SK-N-SH (cell line): ENCODE measurements at regions not wholly inside any gene's neighbourhood (a gene's known extent, or its start where the extent isn't known, plus 50 kb on each side); places are given as distances from the start of the nearest gene placed in this dataset.

ENCODE experiments used
- CTCF ChIA-PET: fragments of 300-600, 350-600 bp; formaldehyde crosslinking; extraction: SDS; loops from one replicate; lab custom pipeline; 2021; lab: Yijun Ruan, JAX
- POLR2A ChIA-PET: fragments of 350-600 bp; sonication (Branson Sonifier 250); formaldehyde crosslinking; extraction: SDS; loops from one replicate; lab custom pipeline; 2020; ENCODE audit warnings: antibody characterized with exemption, inconsistent platforms; lab: Yijun Ruan, JAX
- DNase-seq: peaks from one replicate; pipeline ENCODE4 v3.0.0; 2012
- H2AFZ ChIP-seq: fragments of 200-600 bp; sonication (generic); 2 replicates; pipeline ENCODE4 v1.8.1; 2016; ENCODE audit warnings: antibody characterized with exemption, mild to moderate bottlenecking, low read depth
- H3F3A ChIP-seq: fragments of 200-600 bp; sonication (generic); replicated peaks from 2 replicates; pipeline ENCODE3; 2016; ENCODE audit warnings: antibody characterized with exemption, mild to moderate bottlenecking; ENCODE audit not compliant: insufficient read depth
- H3K27ac ChIP-seq, 2 experiments: fragments of 200-500 bp in 1 of 2; fragments of 200-600 bp in 1 of 2; sonication (Bioruptor generic) in 1 of 2; sonication (generic), shearing (Covaris generic) in 1 of 2; 2 replicates each; pipeline versions ENCODE4 v1.5.1 to v1.6.1; 2014 to 2016; ENCODE audit warnings: low read depth in 2 of 2, inconsistent platforms in 1 of 2, low read length in 1 of 2, mild to moderate bottlenecking in 1 of 2, mixed read lengths in 1 of 2
- H3K27me3 ChIP-seq: fragments of 200-600 bp; sonication (generic), shearing (Covaris generic); 2 replicates; pipeline ENCODE4 v1.6.1; 2016; ENCODE audit warnings: mixed run types; ENCODE audit not compliant: insufficient read depth
- H3K36me3 ChIP-seq, 2 experiments: fragments of 200-500 bp in 1 of 2; fragments of 200-600 bp in 1 of 2; sonication (Bioruptor generic) in 1 of 2; sonication (generic) in 1 of 2; replicated peaks in 1 of 2; 2 replicates each; pipeline versions ENCODE3 to v1.5.1; 2014 to 2016; ENCODE audit warnings: low read length in 1 of 2, mild to moderate bottlenecking in 1 of 2; ENCODE audit not compliant: insufficient read depth in 2 of 2, control insufficient read depth in 1 of 2
- H3K4me1 ChIP-seq, 2 experiments: fragments of 200-500 bp in 1 of 2; fragments of 200-600 bp in 1 of 2; sonication (Bioruptor generic) in 1 of 2; sonication (generic), shearing (Covaris generic) in 1 of 2; 2 replicates each; pipeline versions ENCODE4 v1.5.1 to v1.6.1; 2014 to 2016; ENCODE audit warnings: low read depth in 1 of 2, low read length in 1 of 2, mixed run types in 1 of 2; ENCODE audit not compliant: insufficient read depth in 2 of 2, control insufficient read depth in 1 of 2
- H3K4me2 ChIP-seq: fragments of 200-600 bp; sonication (generic), shearing (Covaris generic); 2 replicates; pipeline ENCODE4 v1.6.1; 2017; ENCODE audit warnings: mixed run types
- H3K4me3 ChIP-seq, 2 experiments: fragments of 200-500 bp in 1 of 2; fragments of 200-600 bp in 1 of 2; sonication (Bioruptor generic) in 1 of 2; sonication (generic), shearing (Covaris generic) in 1 of 2; 2 replicates each; pipeline versions ENCODE4 v1.5.1 to v1.8.1; 2014 to 2016; ENCODE audit warnings: low read depth in 2 of 2, inconsistent platforms in 1 of 2, low read length in 1 of 2, mild to moderate bottlenecking in 1 of 2, mixed read lengths in 1 of 2, moderate library complexity in 1 of 2
- H3K79me2 ChIP-seq: fragments of 200-600 bp; sonication (generic); 2 replicates; pipeline ENCODE4 v1.8.1; 2017; ENCODE audit warnings: mild to moderate bottlenecking; ENCODE audit not compliant: insufficient read depth
- H3K9ac ChIP-seq: fragments of 200-600 bp; sonication (generic); 2 replicates; pipeline ENCODE4 v1.6.1; 2017; ENCODE audit warnings: mixed run types
- H3K9me2 ChIP-seq: fragments of 200-600 bp; sonication (generic); 2 replicates; pipeline ENCODE4 v1.6.1; 2017; ENCODE audit warnings: mixed run types
- H3K9me3 ChIP-seq: fragments of 200-600 bp; sonication (generic); 2 replicates; pipeline ENCODE4 v1.6.1; 2017; ENCODE audit warnings: mixed run types, mild to moderate bottlenecking, moderate library complexity
- H4K20me1 ChIP-seq: fragments of 200-600 bp; sonication (generic); 2 replicates; pipeline ENCODE4 v1.6.1; 2017; ENCODE audit warnings: mild to moderate bottlenecking, mixed run types; ENCODE audit not compliant: insufficient read depth
- CHD2 ChIP-seq: fragments of 150-350 bp; IDR thresholded peaks from 2 replicates; pipeline ENCODE4 v1.6.1; 2018; ENCODE audit warnings: low read length; ENCODE audit not compliant: partially characterized antibody
- ELF1 ChIP-seq: IDR thresholded peaks from 2 replicates; pipeline ENCODE4 v1.4.0; 2012
- EP300 ChIP-seq, 2 experiments: IDR thresholded peaks; 2 replicates each; pipeline versions ENCODE4 v1.4.0 to v1.6.1; 2012; ENCODE audit warnings: borderline replicate concordance in 1 of 2, low read depth in 1 of 2, low read length in 1 of 2
- EZH2phosphoT487 ChIP-seq: fragments of 200-600 bp; sonication (generic); IDR thresholded peaks from 2 replicates; pipeline ENCODE4 v1.6.1; 2017; ENCODE audit warnings: low read depth, mixed run types, mild to moderate bottlenecking, antibody characterized with exemption, moderate library complexity, borderline replicate concordance
- FOSL2 ChIP-seq: IDR thresholded peaks from 2 replicates; pipeline ENCODE4 v1.4.0; 2012; ENCODE audit warnings: low read depth, mild to moderate bottlenecking, moderate library complexity, borderline replicate concordance
- FOXM1 ChIP-seq: IDR thresholded peaks from 2 replicates; pipeline ENCODE4 v1.4.0; 2012; ENCODE audit warnings: low read depth, mild to moderate bottlenecking
- GABPA ChIP-seq: IDR thresholded peaks from 2 replicates; pipeline ENCODE4 v1.4.0; 2012; ENCODE audit warnings: low read depth, mild to moderate bottlenecking
- GATA2 ChIP-seq: sonication (generic); formaldehyde crosslinking; IDR thresholded peaks from 2 replicates; pipeline ENCODE4 v1.5.0; 2020; ENCODE audit warnings: mild to moderate bottlenecking, missing genetic modification reagents
- JUND ChIP-seq: IDR thresholded peaks from 2 replicates; pipeline ENCODE4 v1.4.0; 2012
- MEF2A ChIP-seq: IDR thresholded peaks from 2 replicates; pipeline ENCODE4 v1.4.0; 2012; ENCODE audit warnings: low read depth, borderline replicate concordance
- MXI1 ChIP-seq: IDR thresholded peaks from 2 replicates; pipeline ENCODE4 v1.6.1; 2012; ENCODE audit warnings: mild to moderate bottlenecking, low read depth, low read length, improper control_type of control experiment
- NFIC ChIP-seq: IDR thresholded peaks from 2 replicates; pipeline ENCODE4 v1.4.0; 2012; ENCODE audit warnings: borderline replicate concordance
- POLR2AphosphoS5 ChIP-seq: IDR thresholded peaks from 2 replicates; pipeline ENCODE4 v1.6.1; 2012; ENCODE audit warnings: low read depth, low read length
- RAD21 ChIP-seq: IDR thresholded peaks from 2 replicates; pipeline ENCODE4 v1.6.1; 2012; ENCODE audit warnings: mild to moderate bottlenecking, low read length
- RCOR1 ChIP-seq: fragments of 150-350 bp; IDR thresholded peaks from 2 replicates; pipeline ENCODE4 v1.6.1; 2017; ENCODE audit warnings: antibody characterized with exemption, low read length
- RXRA ChIP-seq: IDR thresholded peaks from 2 replicates; pipeline ENCODE4 v1.4.0; 2012; ENCODE audit warnings: low read depth, mild to moderate bottlenecking, borderline replicate concordance
- TEAD4 ChIP-seq: IDR thresholded peaks from 2 replicates; pipeline ENCODE4 v1.4.0; 2012; ENCODE audit warnings: mild to moderate bottlenecking, borderline replicate concordance; ENCODE audit not compliant: insufficient read depth
- YY1 ChIP-seq: IDR thresholded peaks from 2 replicates; pipeline ENCODE4 v1.4.0; 2012; ENCODE audit warnings: low read depth, mild to moderate bottlenecking
- WGBS: methylation state at CpG from one replicate; pipeline ENCODE4 v1.1.6; 2017; ENCODE audit warnings: low lambda C conversion rate; 5-methylcytosine and 5-hydroxymethylcytosine counted together
- TF ChIP-seq, protein P1 (sequence below): IDR thresholded peaks from 2 replicates; pipeline ENCODE4 v1.4.0; 2012; ENCODE audit warnings: low read depth, borderline replicate concordance
- TF ChIP-seq, protein P2 (sequence below): IDR thresholded peaks from 2 replicates; pipeline ENCODE4; 2012
- TF ChIP-seq, protein P3 (sequence below): fragments of 150-350 bp; IDR thresholded peaks from 2 replicates; pipeline ENCODE4 v1.6.1; 2016; ENCODE audit warnings: mild to moderate bottlenecking, low read depth, low read length
- TF ChIP-seq, protein P4 (sequence below): fragments of 150-350 bp; IDR thresholded peaks from 2 replicates; pipeline ENCODE4 v1.6.1; 2017; ENCODE audit warnings: antibody characterized with exemption, low read length, low read depth, borderline replicate concordance

DNA sequence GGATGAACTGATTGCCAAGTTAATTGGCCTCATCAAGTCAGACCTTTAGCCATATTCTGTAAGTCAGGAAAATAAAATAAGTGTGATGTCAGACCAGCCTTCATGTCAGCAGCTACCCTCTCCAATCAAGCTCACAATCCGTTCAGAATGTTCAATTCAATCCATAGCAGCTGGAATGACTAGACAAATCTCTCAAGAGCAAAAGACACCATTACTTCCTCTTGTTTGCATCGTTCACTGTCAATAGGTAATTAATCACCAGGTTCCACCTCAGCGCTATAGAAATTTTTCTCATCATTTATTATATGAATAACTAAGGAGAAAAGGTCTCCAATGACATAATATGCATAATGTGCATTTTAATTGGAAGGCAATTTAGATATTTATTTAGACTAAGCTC, 321.0 kb upstream of the GRIA3 start:
- Histone ChIP-seq H3K79me2 (no peaks in the 10 kb centered on the region), H3F3A (no peaks in the 10 kb centered on the region), H3K4me3 (no peak overlapping the region), H2AFZ (no peak overlapping the region)
- no peak for TF ChIP-seq CHD2
- no peak for TF ChIP-seq FOXM1
- TF ChIP-seq, protein P1, sequence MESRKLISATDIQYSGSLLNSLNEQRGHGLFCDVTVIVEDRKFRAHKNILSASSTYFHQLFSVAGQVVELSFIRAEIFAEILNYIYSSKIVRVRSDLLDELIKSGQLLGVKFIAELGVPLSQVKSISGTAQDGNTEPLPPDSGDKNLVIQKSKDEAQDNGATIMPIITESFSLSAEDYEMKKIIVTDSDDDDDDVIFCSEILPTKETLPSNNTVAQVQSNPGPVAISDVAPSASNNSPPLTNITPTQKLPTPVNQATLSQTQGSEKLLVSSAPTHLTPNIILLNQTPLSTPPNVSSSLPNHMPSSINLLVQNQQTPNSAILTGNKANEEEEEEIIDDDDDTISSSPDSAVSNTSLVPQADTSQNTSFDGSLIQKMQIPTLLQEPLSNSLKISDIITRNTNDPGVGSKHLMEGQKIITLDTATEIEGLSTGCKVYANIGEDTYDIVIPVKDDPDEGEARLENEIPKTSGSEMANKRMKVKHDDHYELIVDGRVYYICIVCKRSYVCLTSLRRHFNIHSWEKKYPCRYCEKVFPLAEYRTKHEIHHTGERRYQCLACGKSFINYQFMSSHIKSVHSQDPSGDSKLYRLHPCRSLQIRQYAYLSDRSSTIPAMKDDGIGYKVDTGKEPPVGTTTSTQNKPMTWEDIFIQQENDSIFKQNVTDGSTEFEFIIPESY: no peak
- TF ChIP-seq, protein P2, sequence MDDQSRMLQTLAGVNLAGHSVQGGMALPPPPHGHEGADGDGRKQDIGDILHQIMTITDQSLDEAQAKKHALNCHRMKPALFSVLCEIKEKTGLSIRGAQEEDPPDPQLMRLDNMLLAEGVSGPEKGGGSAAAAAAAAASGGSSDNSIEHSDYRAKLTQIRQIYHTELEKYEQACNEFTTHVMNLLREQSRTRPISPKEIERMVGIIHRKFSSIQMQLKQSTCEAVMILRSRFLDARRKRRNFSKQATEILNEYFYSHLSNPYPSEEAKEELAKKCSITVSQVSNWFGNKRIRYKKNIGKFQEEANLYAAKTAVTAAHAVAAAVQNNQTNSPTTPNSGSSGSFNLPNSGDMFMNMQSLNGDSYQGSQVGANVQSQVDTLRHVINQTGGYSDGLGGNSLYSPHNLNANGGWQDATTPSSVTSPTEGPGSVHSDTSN: no peak
- no peak for TF ChIP-seq JUND
- no peak for TF ChIP-seq ELF1
- TF ChIP-seq RCOR1: no peak
- TF ChIP-seq, protein P3, sequence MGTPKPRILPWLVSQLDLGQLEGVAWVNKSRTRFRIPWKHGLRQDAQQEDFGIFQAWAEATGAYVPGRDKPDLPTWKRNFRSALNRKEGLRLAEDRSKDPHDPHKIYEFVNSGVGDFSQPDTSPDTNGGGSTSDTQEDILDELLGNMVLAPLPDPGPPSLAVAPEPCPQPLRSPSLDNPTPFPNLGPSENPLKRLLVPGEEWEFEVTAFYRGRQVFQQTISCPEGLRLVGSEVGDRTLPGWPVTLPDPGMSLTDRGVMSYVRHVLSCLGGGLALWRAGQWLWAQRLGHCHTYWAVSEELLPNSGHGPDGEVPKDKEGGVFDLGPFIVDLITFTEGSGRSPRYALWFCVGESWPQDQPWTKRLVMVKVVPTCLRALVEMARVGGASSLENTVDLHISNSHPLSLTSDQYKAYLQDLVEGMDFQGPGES: no peak
- TF ChIP-seq TEAD4: no peak
- no peak for TF ChIP-seq EZH2phosphoT487
- no peak for TF ChIP-seq EP300 (IDR thresholded peaks at IDR 0.05; ENCODE audit: borderline replicate concordance in 1 of 2, low read depth in 1 of 2, low read length in 1 of 2)
- TF ChIP-seq GABPA: no peak
- TF ChIP-seq MEF2A: no peak
- no peak for TF ChIP-seq RAD21
- TF ChIP-seq, all 33 proteins: peak for 0
- no peaks in the 10 kb centered on the region for H3K36me3 ChIP-seq
- H3K9me2 ChIP-seq: no peaks in the 10 kb centered on the region
- H3K4me1 ChIP-seq: no peaks in the 10 kb centered on the region
- ChIA-PET CTCF (no interaction called here), POLR2A (no interaction called here)
- no peaks in the 10 kb centered on the region for H4K20me1 ChIP-seq
- H3K27me3 ChIP-seq: no peaks in the 10 kb centered on the region
- no peak overlapping the region for H3K4me2 ChIP-seq
- H3K9ac ChIP-seq: no peak overlapping the region
- no peak overlapping the region for H3K27ac ChIP-seq
- 18% methylated on average over 3 of the region's 3 CpGs for WGBS
- DNase-seq: no peak
- no peaks in the 10 kb centered on the region for H3K9me3 ChIP-seq

DNA sequence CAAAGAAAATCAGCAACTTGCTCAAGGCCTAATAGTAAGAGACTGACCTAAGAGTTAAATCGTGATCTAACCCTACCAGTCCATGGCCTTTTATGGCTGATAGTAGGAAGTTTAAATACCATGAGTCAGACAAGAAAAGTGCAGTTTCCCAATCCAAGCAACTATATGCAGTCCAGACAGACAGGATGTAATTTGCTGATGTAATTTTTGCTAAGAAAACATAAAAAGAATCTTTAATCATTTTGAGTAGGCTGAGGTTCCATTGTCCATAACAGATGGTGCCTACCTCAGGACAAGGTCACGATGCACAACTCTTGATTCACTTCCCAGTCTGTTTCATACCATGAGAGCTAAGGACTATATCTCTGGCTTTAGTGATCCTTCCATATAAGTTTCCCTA, 317.5 kb upstream of the GRIA3 start:
- no peak overlapping the region for H3K27ac ChIP-seq
- H3K4me2 ChIP-seq: no peak overlapping the region
- no peaks in the 10 kb centered on the region for H3K9me3 ChIP-seq
- H3F3A ChIP-seq: no peaks in the 10 kb centered on the region
- no peaks in the 10 kb centered on the region for H3K4me1 ChIP-seq
- no peaks in the 10 kb centered on the region for H3K27me3 ChIP-seq
- ChIA-PET POLR2A (no interaction called here), CTCF (no interaction called here)
- no peaks in the 10 kb centered on the region for H3K36me3 ChIP-seq
- no peak overlapping the region for H2AFZ ChIP-seq
- DNase-seq: no peak
- H4K20me1 ChIP-seq: no peaks in the 10 kb centered on the region
- 8% methylated on average over 2 of the region's 2 CpGs for WGBS
- H3K79me2 ChIP-seq: no peaks in the 10 kb centered on the region
- no peak overlapping the region for H3K4me3 ChIP-seq
- no peak overlapping the region for H3K9ac ChIP-seq
- H3K9me2 ChIP-seq: no peaks in the 10 kb centered on the region
- TF ChIP-seq MXI1 (no peak), MEF2A (no peak), NFIC (no peak), JUND (no peak), YY1 (no peak), GATA2 (CRISPR knock-in tag) (no peak), EP300 (IDR thresholded peaks at IDR 0.05; ENCODE audit: borderline replicate concordance in 1 of 2, low read depth in 1 of 2, low read length in 1 of 2) (no peak), RXRA (no peak), FOSL2 (no peak), POLR2AphosphoS5 (no peak), RCOR1 (no peak)
- TF ChIP-seq, protein P4, sequence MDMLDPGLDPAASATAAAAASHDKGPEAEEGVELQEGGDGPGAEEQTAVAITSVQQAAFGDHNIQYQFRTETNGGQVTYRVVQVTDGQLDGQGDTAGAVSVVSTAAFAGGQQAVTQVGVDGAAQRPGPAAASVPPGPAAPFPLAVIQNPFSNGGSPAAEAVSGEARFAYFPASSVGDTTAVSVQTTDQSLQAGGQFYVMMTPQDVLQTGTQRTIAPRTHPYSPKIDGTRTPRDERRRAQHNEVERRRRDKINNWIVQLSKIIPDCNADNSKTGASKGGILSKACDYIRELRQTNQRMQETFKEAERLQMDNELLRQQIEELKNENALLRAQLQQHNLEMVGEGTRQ: no peak
- TF ChIP-seq, protein P3: no peak
- TF ChIP-seq, protein P1: no peak
